GM18909 (cell line): ENCODE measurements at regions not wholly inside any gene's neighbourhood (a gene's known extent, or its start where the extent isn't known, plus 50 kb on each side); places are given as distances from the start of the nearest gene placed in this dataset.
"Not testable (repeated sequence)": the region's sequence is repeated elsewhere in the genome, so short reads cannot be mapped to it uniquely, and the experiment has no call there.

Source experiments
- ATAC-seq: cut with Tn5 transposase; IDR thresholded peaks from one replicate; pipeline ENCODE4 v1.9.1; 2021; ENCODE audit warnings: mild to moderate bottlenecking; ENCODE audit not compliant: unreplicated experiment, poor library complexity

DNA sequence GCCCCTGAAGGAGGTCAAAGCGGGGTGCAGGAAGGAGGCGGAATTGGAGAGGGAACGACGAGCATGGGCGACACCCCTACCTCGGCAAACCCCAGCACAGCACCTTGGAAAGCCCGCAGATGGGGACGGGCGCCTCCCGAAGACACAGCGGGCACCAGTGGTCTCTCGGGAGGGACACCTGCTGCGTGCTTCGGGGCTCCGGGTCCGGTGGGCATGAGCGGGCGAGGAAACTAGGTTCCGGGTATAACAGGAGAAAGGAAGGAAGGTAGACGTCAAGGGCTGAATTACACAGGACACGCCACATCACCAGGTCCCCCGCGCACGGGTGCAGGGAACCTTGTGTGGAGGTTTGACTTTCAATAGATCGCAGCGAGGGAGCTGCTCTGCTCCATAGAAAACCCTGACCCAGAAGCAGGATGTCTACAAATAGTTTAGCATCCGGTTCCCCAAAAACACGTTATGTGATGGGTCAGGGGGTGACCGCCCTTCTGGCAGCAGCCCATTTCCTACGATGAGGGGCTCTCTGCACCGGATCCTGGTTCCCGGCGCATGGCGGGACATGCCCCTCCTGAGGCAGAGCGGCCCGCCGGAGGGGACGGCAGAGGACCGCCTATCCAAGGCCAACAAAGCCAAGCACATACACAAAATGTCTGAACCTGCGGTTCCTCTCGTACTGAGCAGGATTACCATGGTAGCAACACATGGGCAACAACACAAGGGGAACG is 196.9 kb downstream of the ALG10 start:
- ATAC-seq, result no peak

DNA sequence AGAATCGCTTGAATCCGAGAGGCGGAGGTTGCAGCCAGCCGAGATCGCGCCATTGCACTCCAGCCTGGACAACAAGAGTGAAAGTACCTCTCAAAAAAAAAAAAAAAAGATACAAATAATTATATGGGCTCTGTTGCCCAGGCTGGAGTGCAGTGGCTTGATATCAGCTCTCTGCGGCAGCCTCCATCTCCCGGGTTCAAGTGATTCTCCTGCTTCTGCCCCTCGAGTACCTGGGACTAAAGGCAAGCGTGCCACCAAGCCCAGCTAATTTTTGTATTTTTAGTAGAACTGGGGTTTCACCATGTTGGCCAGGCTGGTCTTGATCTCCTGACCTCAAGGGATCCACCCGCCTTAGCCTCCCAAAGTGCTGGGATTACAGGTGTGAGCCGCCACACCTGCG is 197.8 kb downstream of the ALG10 start:
- not testable (repeated sequence) for ATAC-seq

DNA sequence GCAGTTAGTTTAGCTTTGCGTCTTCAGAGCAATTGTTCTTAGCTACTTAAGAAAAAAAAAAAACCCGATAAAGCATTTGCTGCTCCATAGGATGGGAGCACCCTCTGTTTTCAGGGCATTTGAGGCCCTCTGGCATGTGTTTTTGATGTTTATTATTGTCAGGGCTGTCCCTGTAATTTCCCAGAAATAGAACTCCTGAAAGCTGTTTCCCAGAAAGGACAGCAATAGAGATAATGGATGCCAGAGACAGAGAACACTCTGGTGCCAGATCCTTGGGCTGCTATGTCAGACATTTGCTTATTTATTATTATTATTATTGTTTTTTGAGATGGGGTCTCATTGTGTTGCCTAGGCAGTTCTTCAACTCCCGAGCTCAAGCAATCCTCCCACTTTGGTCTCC is 201.3 kb downstream of the ALG10 start:
- ATAC-seq, result no peak

DNA sequence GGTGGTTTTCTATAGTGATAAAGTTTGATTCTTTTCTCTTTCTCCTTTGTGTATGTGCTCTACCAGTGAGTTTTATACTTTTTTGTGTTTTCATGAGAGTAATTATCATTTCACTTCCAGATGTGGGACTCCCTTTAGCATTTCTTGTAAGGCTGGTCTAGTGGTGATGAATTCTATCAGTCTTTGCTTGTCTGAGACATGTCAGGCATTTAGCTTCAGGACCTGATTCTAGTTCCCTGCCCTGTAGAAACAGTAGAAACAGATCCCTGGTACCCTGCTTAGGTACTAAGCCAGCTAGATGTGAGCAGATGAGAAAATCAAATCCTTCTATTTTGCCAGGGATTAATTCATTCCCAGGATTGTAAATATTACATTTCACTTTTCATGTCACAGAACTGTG is 203.7 kb downstream of the ALG10 start:
- ATAC-seq, result not testable (repeated sequence)

DNA sequence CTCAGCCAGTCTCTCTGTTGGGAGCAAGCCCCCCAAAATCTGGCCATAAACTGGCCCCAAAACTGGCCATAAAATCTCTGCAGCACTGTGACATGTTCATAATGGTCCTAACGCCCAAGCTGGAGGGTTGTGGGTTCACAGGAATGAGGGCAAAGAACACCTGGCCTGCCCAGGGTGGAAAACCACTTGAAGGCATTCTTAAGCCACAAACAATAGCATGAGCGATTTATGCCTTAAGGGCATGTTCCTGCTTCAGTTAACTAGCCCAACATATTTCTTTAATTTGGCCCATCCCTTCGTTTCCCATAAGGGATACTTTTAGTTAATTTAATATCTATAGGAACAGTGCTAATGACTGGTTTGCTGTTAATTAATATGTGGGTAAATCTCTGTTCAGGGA is 205.8 kb downstream of the ALG10 start:
- not testable (repeated sequence) for ATAC-seq

DNA sequence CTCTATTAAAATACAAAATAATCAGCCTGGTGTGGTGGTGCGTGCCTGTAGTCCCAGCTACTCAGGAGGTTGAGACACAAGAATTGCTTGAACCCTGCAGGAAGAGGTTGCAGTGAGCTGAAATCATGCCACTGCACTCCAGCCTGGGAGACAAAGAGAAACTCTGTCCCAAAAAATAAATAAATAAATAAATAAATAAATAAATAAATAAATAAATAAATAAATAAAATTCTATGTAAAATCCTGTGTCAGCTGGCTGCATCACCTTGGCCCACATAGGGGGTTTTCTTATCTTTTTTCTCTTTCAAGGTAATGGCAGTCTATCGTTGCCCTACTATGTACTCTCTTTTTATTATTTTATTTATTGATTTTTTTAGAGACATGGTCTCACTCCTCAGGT is 206.7 kb downstream of the ALG10 start:
- not testable (repeated sequence) for ATAC-seq

DNA sequence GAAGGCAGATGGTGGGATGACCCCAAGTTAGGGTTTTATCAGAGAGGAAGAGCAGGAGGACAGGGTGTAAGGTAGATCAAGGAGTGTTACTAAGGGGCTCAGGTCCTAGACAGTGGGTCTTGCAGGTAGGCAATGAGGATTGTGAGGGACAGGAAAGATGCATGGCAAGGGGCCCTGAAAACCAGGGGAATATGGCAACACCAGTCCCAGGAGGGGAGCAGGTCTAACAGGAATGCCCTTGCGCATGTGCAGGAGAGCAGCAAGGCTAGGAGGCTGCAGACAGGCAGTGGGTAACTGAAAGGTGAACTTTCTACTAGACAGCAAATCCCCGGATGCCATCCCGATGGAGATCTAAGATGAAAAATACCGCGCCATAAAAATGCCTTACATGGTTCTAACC is 211.3 kb downstream of the ALG10 start:
- no peak for ATAC-seq

DNA sequence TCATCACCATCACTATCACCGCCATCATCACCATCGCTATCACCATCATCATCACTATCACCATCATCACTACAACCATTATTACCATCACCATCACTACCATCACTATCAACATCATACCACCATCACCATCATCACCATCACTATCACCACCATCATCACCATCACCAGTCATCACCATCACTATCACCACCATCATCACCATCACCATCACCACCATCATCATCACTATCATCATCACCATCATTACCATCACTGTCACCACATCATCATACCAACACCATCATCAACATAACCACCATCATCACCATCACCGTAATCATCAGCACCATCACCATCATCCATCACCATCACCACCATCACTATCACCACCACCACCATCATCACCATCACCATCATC is 213.8 kb downstream of the ALG10 start:
- ATAC-seq, result no peak

DNA sequence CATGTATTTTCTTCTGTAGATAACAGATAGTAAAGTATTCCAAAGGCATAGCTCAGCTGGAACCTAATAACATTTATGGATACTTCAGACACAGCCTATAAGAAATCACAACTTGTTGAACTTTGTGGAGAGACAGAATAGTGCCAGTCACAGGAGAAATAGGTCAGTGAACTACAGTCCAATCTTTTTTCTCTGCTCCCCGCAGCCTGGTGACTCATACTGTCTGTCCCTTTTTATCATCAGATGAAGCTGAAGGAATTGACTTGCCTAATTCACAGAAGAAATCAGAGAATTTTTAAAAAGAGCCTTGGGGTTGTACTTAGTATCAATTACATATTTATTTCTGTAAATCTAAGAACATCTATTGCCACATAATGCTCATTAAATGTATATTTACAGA is 222.3 kb downstream of the ALG10 start:
- ATAC-seq, result no peak

DNA sequence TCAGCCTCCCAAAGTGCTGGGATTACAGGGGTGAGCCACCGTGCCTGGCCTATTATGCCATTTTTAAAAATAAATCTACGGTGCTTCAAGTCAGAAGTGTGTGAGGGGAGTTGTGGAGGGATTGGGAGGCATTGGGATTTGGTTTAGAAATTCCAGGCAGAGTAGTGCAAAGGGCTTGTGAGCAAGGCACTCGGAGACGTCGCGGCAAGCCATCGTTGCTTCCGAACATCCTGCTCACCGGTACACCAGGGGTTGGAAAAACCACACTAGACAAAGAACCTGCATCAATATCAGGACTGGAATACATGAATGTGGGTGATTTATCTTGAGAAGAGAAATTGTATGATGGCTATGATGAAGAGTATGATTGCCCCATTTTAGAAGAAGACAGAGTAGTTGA is 227.0 kb downstream of the ALG10 start:
- ATAC-seq, result no peak

DNA sequence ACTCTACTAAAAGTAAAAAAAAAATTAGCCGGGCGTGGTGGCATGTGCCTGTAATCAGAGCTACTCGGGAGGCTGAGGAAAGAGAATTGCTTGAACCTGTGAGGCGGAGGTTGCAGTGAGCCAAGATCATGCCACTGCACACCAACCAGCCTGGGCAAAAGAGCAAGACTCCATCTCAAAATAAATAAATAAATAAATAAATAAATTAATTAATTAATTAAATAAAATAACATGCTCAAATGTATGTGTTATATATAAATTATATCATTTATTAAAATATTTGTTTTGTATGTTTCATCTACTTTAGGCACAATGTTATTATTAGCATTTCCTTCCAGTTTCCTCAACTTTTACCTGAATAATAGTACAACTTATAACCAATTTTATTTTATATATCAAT is 229.6 kb downstream of the ALG10 start:
- not testable (repeated sequence) for ATAC-seq

DNA sequence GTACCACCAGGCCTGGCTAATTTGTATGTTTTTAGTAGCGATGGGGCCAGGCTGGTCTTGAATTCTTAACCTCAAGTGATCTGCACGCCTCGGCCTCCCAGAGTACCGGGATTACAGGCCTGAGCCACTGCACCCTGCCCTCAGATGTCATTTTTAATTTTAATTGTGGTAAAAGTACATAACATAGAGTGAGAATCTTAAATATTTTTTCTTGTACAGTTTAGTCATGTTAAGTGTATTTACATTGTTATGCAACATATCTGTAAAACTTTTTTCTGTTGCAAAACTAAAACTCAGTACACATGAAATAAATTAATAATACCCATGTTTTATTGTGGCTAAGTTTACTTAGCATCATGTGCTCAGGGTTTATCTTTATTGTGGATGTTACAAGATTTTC is 231.4 kb downstream of the ALG10 start:
- ATAC-seq, result no peak

DNA sequence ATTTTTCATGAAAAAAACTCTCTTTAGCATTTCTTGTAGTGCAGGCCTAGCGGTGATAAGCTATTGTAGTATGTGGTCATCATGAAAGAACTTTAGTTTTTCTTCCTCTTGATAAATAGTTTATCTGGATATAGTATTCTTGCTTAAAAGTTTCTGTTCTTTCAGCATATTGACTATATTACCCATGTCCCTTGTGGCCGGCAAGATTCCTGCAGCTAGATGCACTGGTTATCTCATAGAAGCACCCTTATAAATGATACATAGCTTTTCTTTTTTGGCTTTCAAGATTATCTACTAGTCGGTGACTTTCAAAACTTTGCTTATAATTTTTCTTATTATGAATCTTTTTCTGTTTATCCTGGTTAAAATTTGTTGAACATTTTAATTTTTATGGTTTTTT is 234.8 kb downstream of the ALG10 start:
- ATAC-seq, result no peak

DNA sequence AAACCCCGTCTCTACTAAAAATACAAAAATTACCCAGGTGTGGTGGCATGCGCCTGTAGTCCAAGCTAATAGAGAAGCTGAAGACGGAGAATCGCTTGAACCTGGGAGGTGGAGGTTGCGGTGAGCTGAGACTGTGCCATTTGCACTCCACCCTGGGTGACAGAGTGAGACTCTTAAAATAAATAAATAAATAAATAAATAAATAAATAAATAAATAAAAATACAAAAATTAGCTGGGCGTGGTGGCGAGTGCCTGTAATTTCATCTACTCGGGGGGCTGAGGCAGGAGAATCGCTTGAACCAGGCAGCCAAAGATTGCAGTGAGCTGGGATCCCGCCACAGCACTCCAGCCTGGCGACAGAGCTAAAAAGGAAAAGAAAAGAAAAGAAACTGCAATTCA is 239.8 kb downstream of the ALG10 start:
- ATAC-seq, result not testable (repeated sequence)

DNA sequence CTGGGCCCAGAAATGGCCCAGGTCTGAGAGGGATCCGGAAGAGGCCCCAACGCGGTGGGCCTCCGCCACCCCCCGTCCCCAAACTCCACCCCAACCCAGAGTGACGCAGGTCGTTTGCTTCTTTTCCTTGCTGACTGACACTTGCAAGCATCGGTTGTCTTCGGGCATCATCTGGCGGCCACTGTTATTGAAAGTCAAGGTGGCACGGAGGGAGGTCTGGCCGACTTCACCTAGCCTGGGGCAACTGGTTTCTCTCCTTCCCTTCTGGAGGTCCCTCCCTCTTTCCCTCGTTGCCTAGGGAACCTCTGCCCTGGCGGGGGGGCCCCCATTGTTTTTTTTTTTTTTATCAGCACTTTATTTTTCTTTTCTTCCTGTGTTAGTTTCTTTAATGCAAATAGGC is 241.8 kb downstream of the ALG10 start:
- ATAC-seq, result no peak

DNA sequence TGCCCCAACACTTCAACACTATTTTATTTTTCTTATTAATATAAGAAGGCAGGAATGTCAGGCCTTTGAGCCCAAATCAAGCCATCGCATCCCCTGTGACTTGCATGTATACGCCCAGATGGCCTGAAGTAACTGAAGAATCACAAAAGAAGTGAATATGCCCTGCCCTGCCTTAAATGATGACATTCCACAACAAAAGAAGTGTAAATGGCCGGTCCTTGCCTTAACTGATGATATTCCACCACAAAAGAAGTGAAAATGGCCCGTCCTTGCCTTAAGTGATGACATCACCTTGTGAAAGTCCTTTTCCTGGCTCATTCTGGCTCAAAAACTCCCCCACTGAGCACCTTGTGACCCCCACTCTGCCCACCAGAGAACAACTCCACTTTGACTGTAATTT is 251.4 kb downstream of the ALG10 start:
- not testable (repeated sequence) for ATAC-seq

DNA sequence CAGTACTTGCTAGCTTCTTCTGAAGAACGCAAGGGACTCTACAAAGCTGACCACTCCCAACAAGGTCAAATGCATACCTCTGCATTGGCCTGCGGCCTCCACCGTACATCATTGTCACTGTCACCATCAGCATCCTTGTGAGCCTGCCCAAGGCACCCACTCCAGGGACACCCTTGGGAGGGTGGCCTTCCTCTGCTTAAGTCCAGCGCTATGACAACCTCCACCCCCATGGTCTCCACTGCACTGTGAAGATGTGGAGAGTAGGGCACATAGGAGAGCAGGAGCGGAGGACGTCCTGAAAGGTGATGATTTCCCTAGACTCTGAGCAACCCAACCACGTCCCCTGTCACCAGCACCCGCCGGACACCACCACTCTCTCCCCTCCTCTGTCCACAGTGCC is 252.8 kb downstream of the ALG10 start:
- ATAC-seq, result no peak

DNA sequence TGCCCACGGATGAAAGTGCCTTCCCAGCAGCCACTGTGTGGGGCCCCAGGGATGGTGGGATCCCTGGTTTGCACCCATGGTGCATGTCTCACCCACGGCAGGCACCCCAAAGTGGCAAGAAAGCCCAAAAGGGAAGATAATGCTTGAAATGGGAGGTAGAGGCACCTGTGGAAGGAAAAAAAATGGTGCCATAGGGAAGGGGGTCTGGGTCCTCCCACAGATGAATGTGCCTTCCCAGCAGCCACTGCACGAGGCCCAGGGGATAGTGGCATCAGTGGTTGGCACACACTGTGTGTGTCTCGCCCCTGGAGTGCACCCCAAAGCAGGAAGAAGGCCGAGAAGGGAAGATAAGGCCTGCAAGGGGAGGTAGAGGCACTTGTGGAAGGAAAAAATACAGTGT is 264.2 kb downstream of the ALG10 start:
- ATAC-seq, result no peak

DNA sequence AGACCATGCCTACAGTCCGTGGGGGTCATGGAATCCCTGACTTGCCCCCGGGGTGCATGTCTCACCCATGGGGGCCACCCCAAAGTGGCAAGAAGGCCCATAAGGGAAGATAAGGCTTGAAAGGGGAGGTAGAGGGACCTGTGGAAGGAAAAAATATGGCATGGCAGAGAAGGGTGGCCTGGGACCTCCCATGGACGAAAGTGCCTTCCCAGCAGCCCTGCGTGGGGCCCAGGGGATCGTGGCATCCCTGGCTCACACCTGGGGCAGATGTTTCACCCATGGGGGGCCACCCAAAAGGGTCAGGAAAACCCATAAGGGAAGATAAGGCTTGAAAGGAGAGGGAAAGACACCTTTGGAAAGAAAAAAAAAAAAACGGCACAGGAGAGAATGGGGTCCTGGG is 264.6 kb downstream of the ALG10 start:
- ATAC-seq, result no peak

DNA sequence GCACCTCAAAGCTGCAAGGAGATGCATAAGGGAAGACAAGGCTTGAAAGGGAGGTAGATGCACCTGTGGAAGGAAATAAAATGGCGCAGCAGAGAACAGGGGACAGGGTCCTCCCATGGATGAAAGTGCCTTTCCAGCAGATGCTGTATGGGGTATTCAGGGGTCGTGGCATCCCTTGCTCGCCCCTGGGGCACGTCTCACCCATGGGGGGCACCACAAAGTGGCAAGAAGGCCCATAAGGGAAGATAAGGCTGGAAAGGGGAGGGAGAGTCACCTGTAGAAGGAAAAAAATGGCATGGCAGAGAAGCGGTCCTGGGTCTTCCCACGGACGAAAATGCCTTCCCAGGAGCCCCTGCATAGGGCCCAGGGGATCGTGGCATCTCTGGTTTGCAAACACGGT is 265.1 kb downstream of the ALG10 start:
- no peak for ATAC-seq

DNA sequence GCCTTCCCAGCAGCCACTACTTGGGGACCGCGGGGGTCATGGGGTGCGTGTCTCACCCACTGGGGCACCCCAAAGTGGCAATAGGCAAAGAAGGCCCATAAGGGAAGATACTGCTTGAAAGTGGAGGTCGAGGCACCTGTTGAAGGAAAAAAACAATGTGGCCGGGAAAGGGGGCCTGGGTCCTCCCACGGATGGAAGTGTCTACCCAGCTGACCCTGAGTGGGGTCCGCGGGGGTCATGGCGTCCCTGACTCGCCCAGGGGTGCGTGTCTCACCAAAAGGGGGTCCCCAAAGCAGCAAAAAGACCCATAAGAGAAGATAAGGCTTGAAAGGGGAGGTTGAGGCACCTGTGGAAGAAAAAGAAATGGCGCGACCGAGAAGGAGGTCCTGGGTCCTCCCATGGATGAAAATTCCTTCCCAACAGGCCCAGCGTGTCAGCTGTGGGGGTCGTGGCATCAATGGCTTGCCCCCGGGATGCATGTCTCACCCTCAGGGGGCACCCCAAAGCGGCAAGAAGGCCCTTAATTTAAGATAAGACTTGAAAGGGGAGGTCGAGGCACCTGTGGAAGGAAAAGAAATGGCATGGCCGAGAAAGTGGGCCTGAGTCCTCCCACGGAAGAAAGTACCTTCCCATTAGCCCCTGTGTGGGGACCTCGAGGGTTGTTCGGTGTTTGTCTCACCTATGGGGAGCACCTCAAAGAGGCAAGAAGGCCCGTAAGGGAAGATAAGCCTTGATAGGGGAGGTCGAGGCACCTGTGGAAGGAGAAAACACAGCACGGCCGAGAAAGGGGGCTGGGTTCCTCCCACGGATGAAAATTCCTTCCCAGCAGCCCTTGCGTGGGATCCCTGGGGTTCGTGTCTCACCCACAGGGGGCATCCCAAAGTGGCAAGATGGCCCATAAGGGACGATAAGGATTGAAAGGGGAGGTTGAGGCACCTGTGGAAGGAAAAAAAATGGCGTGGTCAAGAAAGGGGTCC is 266.0 kb downstream of the ALG10 start:
- ATAC-seq, result no peak

DNA sequence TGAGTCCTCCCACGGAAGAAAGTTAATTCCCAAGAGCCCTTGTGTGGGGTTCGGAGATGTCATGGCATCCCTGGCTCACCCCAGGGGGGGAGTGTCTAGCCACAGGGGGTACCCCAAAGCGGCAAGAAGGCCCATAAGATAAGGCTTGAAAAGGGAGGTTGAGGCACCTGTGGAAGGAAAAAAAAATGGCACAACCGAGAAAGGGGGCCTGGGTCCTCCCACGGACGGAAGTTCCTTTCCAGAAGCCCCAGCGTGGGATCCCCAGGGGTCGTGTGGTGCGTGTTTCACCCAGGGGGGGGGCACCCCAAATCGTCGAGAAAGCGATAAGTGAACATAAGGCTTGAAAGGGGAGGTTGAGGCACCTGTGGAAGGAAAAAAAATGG is 266.7 kb downstream of the ALG10 start:
- no peak for ATAC-seq
